Endothelial cell (in vitro differentiated cells): ENCODE measurements at regions not wholly inside any gene's neighbourhood (a gene's known extent, or its start where the extent isn't known, plus 50 kb on each side); places are given as distances from the start of the nearest gene placed in this dataset.

Experiments
- DNase-seq: peaks from one replicate; pipeline ENCODE4 v3.0.0; 2021; ENCODE audit warnings: low spot score
- H3K27ac Mint-ChIP-seq: one replicate; pipeline ENCODE4 v1.8.0; 2021; ENCODE audit warnings: mixed read lengths, inconsistent platforms; ENCODE audit not compliant: unreplicated experiment
- H3K27me3 Mint-ChIP-seq: one replicate; pipeline ENCODE4 v1.8.0; 2021; ENCODE audit warnings: mild to moderate bottlenecking, moderate library complexity, mixed read lengths, inconsistent platforms; ENCODE audit not compliant: unreplicated experiment
- H3K36me3 Mint-ChIP-seq: one replicate; pipeline ENCODE4 v1.8.0; 2021; ENCODE audit warnings: mild to moderate bottlenecking, low read depth, mixed read lengths, inconsistent platforms; ENCODE audit not compliant: unreplicated experiment
- H3K4me1 Mint-ChIP-seq: one replicate; pipeline ENCODE4 v1.8.0; 2021; ENCODE audit warnings: mild to moderate bottlenecking, mixed read lengths, inconsistent platforms; ENCODE audit not compliant: unreplicated experiment
- H3K4me3 Mint-ChIP-seq: one replicate; pipeline ENCODE4 v1.8.0; 2021; ENCODE audit warnings: mild to moderate bottlenecking, mixed read lengths, inconsistent platforms; ENCODE audit not compliant: unreplicated experiment
- H3K9me3 Mint-ChIP-seq: one replicate; pipeline ENCODE4 v1.8.0; 2021; ENCODE audit warnings: mixed read lengths, inconsistent platforms; ENCODE audit not compliant: unreplicated experiment
- CTCF ChIP-seq: fragments of 200-600 bp; sonication (generic); IDR thresholded peaks from one replicate; pipeline ENCODE4 v1.5.0; 2021; ENCODE audit warnings: antibody characterized with exemption; ENCODE audit not compliant: unreplicated experiment

GRCh38 chr5:155728146-155728856 lies 598.7 kb upstream of the SGCD start:
- Mint-ChIP-seq H3K27me3 (peaks cover 29% of the 10 kb centered on the region), H3K27ac (no peak overlapping the region), H3K4me1 (peaks cover 14% of the 10 kb centered on the region), H3K36me3 (no peaks in the 10 kb centered on the region), H3K4me3 (peak overlapping the region; percentile 87), H3K9me3 (no peaks in the 10 kb centered on the region)
- peak; percentile 65 for DNase-seq
- TF ChIP-seq CTCF: no peak

- peak; percentile 19 for DNase-seq
- Mint-ChIP-seq H3K36me3 (no peaks in the 10 kb centered on the region), H3K4me3 (peak overlapping the region; percentile 87), H3K27ac (no peak overlapping the region), H3K9me3 (no peaks in the 10 kb centered on the region), H3K27me3 (peaks cover 29% of the 10 kb centered on the region), H3K4me1 (peaks cover 14% of the 10 kb centered on the region)
- TF ChIP-seq CTCF: no peak
Observed at GRCh38 chr5:155728857-155729683, 597.9 kb upstream of the SGCD start.

GRCh38 chr5:155729684-155730059 lies 597.3 kb upstream of the SGCD start:
- H3K27me3 Mint-ChIP-seq: peaks cover 31% of the 10 kb centered on the region
- no peaks in the 10 kb centered on the region for H3K9me3 Mint-ChIP-seq
- no peak overlapping the region for H3K27ac Mint-ChIP-seq
- H3K4me1 Mint-ChIP-seq: peaks cover 14% of the 10 kb centered on the region
- no peak overlapping the region for H3K4me3 Mint-ChIP-seq
- no peak for TF ChIP-seq CTCF
- H3K36me3 Mint-ChIP-seq: no peaks in the 10 kb centered on the region
- peak; percentile 16 for DNase-seq

GRCh38 chr5:155732587-155733376 lies 594.2 kb upstream of the SGCD start:
- H3K27me3 Mint-ChIP-seq: peaks cover 23% of the 10 kb centered on the region
- no peak overlapping the region for H3K4me3 Mint-ChIP-seq

More at GRCh38 chr5:155732587-155733376, 594.2 kb upstream of the SGCD start:
- TF ChIP-seq CTCF: no peak
- no peak for DNase-seq
- Mint-ChIP-seq H3K4me1 (peaks cover 14% of the 10 kb centered on the region), H3K36me3 (no peaks in the 10 kb centered on the region), H3K27ac (no peak overlapping the region), H3K9me3 (no peaks in the 10 kb centered on the region)
